SIG-M5 treated with dmso at 0.1 percent for 504 hours (cell line): ENCODE measurements at regions not wholly inside any gene's neighbourhood (a gene's known extent, or its start where the extent isn't known, plus 50 kb on each side); places are given as distances from the start of the nearest gene placed in this dataset.
"Not testable (repeated sequence)": the region's sequence is repeated elsewhere in the genome, so short reads cannot be mapped to it uniquely, and the experiment has no call there.

Experiments used
- DNase-seq: peaks from one replicate; lab custom pipeline; 2025; ENCODE audit not compliant: unreplicated experiment; lab: John Stamatoyannopoulos, UW

DNA sequence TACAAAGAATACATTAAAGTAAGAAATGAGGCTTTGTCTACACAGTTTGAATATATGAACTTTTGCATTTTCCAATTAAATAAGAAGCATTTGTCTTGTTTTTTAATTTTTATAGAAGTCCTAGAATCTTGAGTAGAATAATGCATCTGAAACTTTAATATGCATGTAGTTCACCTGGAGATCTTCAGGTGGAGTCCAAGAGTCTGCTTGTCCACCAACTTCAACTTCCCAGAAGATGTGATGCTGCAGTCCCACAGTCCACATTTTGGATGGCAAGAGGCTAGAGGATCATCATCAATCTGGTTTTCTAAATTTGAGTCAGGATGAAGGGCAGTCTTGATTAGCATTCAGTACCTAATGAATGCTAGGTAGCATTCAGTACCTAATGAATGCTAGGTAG, 357.6 kb upstream of the SOX2 start:
- DNase-seq = no peak

DNA sequence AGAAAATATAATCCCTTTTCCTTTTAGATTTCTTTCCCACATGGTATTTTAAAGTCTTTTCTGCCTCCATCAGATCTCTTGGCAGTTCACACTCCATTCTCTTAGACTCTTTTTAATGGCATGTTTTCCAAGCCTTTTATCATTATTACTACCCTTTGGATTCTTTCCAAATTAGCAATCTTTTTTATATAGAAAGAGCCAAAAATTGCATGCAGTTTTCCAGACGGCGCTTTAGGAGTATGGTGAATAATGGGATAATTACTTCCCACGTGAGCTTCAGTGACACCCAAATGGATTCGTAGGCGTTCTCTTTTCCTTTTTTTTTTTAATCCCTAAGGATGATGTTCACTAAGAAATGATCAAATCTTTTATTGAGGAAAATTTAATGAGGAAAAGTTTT, 354.8 kb upstream of the DNAJC19 start:
- DNase-seq = no peak

DNA sequence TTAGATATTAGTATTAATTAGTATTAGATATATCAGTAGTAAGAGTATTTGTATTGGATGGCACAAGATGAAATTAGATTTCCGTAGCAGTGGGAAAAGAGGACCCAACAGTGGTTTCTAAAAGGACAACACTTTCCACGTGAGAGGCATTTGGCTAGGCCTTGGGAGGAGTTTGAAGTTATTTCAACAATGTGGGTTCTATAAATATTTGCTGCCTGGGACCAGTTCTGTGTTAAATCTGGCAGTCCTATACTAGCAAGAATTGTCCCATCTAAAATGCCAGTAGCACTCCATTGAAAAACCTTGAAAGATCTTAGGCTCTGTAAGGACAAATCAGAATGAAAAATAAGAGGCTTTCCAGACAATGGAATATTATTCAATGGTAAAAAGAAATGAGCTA, 347.1 kb upstream of the DNAJC19 start:
- DNase-seq = no peak

DNA sequence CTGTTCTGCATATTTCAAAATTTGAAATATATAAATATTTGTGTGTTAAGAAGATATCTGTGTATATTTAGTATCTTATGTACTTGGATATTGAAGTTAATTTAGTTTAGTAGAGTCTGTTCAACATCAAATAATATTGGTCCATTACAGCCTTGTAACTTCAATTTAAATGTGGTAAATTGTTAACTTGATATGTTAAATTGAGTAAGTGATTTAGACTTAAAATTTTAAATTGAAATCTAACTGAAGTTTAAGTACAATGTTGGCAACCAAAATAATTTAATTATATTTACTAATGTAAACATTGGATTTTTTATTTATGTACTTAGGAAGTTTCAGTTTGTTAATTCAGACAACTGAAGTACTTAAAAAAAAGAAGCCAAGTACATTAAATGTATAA, 343.9 kb upstream of the DNAJC19 start:
- DNase-seq = no peak

DNA sequence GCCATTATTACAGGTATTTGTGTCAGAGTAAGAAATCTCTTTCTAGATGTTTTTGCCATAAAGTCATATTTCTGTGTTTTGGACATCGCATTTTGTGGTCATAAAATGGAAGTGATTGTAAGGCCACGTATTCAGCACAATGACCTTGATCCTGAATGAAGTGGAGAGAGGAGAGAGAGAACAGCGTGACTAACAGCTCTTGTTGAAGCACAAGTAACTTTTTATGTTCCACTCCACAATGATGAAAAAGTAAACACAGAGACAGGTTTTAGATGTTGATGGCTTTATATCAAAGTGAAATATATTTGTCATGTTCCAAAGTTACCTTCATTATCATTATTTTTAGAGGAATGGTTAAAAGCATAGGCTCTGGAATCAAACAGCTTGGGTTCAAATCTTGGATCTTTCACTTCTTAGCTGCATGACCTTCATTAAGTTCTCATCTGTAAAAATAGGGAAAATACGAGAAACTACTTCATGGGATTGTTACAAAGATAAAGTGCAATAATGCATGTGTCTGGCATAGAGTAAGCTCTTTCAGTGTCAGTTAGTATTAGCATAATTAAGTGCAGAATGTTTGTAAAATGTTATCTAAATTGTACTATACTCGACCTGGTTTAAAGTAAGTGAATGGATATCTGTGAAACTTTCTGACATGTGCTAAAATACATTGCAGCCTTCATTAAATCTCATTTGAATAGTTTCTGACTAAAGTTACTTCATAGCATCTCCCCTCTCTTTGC, 341.5 kb upstream of the DNAJC19 start:
- no peak for DNase-seq

DNA sequence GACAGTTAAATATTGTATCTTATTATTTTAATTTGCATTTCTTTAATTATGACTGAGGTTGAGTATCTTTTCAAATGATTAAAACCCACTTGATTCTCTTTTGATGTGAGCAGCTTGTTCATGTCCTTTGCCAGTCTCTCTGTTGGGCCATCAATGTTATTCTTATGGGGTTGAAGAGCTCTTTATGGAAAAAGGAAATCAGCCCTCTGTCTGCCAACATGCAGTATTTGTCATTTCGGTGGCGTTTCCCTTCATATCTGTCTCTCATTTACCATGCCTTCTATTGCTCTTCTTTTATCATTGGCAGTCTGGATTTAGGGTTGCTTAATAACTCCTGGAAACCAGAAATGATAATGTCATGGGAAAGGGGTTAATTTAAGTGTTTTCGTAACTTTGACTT, 340.7 kb upstream of the DNAJC19 start:
- DNase-seq = no peak

DNA sequence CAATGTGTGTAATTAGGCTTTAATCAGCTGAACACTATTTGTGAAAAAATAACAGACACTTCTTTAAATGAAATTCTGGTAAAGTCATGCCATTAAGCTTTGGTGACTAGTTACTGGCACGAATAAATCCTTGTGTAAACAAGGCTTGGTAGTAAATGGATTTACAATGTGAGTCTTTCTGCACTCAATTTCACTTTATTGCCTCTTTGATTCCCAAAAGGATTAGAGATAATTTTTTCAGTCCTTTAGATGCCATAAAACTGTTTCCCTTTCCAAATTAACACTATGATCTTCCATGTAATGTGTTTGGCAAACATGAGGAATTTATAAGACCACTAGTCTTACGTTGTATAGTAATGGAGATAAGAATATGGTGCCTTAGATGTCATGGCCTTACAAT, 339.5 kb upstream of the DNAJC19 start:
- DNase-seq = no peak

DNA sequence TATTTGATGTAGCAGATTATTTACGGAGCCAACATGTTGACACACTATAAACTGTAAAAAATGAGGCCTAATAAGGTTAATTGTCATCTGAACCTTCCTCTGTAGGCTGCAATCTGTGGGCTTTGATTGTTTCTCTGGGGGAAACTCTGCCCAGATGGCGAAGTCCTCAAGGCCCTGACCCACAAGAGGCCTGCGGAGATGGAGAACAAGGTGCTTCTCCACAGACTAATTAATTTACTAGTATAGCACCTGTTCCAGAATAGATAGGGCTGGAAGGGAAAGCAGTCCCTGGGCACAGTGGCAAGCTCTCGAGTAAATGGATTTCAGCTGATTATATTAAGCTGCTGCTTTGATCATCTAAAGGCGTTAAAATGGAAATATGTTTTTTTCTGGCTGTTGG, 338.8 kb upstream of the DNAJC19 start:
- no peak for DNase-seq

DNA sequence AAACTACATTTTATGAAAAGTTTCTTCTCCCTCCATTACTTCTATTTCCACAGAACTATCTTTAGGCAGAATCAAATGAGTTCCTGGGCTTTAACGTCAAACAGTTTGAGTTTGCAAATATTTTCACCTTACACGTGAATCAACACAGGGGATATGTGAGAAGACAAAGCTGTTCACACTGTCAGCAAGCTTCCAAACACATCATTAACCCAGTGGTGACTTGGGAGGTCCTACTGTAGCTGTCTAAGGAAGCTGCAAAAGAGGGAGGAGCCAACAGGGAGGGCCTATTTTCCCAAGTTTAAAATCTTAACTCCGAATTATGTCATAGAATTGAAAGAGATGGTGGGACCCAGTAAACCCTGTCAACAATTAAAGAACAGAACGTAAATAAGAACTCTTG, 337.8 kb upstream of the DNAJC19 start:
- no peak for DNase-seq

DNA sequence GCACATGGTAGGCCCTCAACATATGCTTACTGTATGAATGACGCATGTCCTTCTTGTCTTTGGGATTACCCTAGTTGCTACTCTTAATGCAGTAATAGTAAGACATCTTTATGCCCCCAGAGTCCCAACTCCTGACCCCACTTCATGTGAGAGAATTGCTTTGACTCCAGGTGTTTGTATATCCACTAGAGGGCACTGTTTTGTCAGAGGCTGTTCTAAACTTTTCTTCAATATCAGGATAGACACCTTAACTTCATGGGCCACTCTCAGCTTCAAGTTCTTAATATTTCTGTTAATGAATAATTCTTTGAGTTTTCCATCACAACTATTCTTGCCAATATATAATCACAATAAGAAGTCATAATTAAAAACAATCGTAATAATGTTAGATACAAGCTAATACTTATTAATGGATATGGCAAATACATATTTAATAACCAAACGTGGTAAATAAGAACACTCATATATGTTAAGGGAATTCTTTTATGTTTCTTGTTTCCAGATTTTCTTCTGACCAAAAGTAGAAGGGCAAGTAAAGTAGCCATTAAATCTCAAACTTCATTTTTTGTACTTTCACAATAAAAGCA, 337.2 kb upstream of the DNAJC19 start:
- DNase-seq = peak; percentile 59

DNA sequence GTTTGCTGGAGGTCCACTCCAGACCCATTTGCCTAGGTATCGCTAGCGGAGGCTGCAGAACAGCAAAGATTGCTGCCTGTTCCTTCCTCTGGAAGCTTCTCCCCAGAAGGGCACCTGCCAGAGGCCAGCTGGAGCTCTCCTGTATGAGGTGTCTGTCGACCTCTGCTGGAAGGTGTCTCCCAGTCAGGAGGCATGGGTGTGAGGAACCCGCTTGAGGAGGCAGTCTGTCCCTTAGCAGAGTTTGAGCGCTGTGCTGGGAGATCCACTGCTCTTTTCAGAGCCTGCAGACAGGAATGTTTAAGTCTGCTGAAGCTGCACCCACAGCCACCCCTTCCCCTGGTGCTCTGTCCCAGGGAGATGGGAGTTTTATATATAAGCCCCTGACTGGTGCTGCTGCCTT, 335.0 kb upstream of the DNAJC19 start:
- not testable (repeated sequence) for DNase-seq

DNA sequence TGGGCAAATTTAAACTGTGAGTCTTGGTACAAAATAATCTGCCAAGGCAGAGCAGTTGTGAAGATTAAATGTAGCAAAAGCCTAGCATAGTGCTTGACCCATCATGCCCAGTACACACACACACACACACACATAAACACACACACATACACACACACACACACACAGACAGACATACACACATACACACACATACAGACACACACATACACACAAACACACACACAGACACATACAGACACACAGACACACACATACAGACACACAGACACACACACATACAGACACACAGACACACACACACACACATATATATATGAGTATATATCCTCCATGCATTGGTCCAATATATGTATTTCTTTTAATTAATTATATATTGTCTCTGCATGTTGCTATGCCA, 328.8 kb upstream of the DNAJC19 start:
- no peak for DNase-seq

DNA sequence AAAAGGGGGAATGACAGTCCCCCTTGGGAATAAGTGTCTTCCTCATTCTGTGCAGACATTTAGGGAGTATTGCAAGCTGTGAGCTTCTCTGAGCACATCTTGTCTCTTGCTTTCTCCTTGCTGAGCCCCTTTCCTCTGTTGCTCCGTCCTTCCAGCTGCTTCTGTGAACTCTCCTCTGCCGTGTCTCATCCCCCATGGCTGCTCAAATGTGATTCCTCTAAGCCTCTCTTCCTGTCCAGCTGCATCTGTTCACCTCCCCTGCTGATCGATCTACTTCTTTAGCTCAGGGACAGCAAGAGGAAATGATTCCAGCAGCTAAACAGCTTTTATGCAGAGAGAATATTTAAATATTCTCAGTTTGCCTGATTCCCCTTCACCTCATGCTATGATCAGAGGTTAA, 328.0 kb upstream of the DNAJC19 start:
- DNase-seq = no peak

DNA sequence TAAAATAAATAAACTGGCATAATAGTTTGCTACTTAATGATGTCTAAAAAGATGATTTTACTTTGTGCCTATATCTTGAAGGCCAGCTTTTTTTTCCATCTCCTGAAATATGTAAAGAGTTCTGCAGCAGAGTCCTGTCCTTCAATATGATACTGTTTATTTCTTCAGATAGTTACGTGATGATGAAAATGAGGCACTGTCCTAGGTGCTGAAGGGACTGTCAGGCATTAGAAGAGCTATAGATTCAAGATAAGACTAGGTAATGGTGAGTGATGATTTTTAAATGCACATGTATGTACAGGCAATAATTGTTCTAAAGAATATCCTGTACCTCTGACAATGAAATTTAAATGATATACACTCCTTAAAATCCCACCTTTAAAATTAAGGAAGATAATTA, 326.9 kb upstream of the DNAJC19 start:
- DNase-seq = peak; percentile 28

DNA sequence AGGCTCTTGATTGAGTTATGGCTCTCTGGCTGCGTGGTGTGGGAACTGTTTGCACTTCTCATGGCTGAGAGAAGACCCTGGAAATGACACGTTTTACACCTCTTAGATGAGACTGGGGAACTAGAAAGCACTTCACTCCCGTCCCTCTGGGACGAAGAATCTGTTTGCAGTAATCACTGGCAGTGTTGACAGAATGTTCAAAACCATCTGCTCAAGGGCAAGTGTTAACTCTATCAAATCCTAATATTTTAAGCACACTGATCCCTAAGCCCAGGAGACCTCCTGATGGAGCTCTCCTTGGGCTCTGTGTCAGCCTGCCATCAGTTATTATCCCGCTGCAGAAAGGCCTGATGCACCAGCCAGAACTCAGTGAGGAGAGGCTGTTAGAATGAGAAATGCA, 323.8 kb upstream of the DNAJC19 start:
- no peak for DNase-seq

DNA sequence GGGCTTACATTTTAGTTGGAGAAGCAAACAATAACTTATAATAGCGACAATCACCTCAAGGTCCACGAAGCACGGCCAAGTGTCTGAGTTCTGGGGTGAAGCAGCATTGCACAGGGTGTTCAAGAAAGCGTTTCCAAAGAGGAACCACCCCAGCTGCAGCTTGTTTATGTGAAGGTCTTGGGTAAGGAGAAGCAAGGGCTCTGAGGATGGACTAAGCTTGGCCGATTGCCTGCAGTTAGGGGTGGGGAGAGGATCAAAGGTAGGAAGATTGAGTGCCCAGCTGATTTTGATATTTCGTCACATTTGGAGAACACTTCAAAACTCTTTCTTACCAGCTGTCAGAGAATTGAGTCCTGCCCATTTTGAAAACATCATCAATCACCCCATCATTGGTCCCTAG, 321.6 kb upstream of the DNAJC19 start:
- DNase-seq = no peak

DNA sequence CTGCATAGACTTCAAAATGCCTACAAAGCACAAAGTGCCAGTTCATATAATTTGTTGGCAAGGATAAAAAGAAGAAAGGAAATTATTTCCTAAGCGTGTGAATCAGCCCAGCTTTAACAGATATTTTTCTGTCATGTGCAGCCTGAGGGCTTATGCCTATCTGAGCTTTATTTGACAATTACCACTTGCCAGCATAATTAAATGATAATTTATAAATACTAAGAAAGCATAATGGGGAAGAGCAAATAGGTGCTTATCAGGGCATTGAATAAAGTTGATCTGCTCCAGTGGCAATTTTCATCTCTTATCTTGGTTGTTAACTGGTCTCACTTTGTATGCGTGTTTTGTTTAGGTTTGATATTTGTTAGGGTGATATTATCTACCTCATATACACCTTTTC, 313.4 kb upstream of the DNAJC19 start:
- DNase-seq = no peak

DNA sequence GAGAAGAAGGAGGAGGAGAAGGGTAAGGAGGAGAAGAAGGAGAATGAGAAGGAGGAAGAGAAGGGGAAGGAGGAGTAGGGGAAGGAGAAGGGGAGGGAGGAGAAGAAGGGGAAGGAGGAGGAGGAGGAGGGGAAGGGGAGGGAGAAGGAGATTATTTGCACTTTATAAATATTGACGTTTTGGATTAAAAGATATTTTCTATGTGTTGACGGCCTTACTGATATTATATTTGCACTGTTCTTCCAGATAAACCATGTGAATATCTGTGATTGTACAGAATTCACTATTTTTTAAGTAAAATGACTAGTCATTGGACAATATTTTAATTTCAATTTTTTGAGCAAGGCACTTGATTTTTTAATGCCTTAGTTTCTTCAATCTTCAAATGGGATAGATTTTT, 310.5 kb upstream of the DNAJC19 start:
- DNase-seq = no peak

DNA sequence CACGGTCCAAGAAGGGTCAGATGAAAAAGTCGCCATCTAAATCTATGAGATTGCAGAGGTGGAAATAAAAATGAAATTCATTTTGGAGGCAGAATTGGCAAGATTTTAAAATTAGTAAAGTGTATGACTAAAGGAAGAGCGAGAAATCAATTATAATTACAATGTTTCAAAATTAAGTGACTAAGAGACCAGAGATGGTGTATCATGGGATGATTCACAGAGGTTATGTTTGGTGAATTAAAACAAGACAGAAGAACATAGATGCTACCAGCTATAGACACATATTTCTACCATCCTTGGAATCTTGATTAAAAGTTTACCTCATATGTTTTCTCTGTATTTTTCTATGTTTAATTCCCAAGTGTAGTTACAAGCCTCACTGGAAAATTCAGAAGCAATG, 308.9 kb upstream of the DNAJC19 start:
- DNase-seq = no peak

DNA sequence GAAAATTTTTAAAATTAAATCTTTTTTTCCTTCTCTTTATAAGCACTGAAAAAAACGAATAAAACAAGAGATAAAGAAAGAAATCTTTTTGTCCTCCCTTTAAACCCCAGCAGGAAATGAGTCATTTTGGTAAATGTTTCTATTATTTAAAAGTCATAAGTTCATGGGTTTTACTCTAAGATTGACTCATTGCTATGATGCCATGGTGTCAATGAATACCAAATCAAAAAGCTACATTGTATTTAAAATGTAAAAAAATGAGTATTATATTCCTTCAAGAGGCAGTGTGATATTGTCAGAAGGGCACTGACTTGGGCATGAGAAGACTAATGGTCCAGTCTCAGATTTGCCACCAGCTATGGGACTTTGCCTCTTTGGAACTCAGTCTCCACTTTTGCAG, 303.4 kb upstream of the DNAJC19 start:
- no peak for DNase-seq

DNA sequence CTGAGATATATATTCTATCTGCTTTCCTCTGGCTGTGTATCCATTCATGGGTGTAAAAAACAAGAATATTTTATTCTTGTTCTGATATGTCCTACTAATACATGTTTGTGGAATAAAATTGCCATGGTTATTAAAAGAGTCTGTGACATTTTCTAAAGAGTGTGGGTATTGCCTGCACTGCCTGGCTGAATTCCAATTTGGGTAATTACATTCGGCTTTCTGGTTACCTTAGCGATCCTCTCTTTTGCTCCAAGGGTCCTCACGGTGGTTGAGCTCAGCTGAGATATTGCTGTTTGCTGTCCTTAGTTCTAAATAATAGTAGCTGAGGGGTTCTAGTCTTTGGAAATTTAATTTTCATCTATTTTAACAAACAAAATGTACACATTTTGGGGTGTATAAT, 301.4 kb upstream of the DNAJC19 start:
- DNase-seq = no peak

DNA sequence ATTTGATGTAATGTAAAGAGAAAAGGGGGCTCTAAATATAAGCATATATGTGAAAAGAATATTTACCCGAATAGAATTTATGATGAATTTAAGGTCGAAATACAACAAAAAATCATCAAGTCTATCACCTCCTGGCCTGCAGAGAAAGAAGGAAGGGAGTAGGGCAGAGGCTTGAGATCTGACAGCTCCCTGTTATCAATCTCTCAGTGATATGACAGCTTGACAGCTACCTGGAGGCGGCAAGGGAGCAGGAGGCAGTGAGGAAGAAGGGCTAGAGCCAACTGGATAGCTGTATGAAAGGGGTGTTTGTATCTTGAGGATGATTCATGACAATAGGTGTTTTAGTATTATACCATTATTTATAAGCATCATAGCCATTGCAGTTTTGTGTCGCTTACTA, 299.8 kb upstream of the DNAJC19 start:
- DNase-seq = no peak

DNA sequence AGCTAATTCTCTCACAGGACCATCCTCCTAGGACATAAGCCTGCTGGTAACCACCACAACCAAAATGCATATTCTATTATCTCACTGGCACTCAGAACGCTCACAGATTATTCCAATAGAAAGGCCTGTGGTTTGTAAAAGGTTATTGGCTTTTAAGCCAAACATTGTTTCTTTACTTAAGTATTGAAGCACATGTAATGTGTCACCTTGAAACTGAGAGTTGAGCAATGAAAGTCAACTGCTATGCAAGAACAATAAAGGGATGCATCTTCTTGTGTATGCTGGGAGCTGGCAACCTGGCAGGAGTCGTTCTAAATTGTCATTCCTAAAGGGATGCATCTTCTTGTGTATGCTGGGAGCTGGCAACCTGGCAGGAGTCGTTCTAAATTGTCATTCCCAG, 298.6 kb upstream of the DNAJC19 start:
- no peak for DNase-seq
